GM18858 (cell line): ENCODE measurements at regions not wholly inside any gene's neighbourhood (a gene's known extent, or its start where the extent isn't known, plus 50 kb on each side); places are given as distances from the start of the nearest gene placed in this dataset.

Source experiments
- ATAC-seq: cut with Tn5 transposase; IDR thresholded peaks from one replicate; pipeline ENCODE4 v1.9.1; 2021; ENCODE audit not compliant: unreplicated experiment

DNA sequence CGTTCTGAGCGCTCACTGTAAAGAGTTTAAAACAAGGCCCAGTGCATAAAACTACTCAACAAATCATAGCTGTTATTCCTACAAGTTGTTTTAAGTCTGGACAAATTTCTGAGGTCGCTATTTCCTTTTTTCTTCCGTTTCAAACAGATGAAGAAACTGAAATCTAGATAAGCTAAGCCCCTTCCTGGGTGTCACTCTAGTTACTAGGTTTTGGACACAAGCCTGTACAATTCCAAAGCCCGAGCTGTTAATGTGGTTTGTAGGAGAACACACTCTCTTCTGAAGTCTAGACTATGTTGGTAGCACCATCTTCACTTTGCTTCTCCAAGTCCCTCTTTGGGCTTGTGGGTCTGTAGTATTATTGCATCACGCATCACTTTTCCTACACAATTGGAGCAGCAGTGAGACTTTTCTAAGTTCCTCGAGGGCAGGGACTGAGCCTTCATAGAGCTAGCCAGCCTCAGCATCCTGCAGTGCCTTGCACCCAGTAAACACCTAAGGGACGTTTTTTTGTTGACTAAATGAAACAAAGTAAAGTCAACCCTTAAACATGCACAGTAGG is 142.6 kb upstream of the PROK2 start:
- ATAC-seq: no peak

DNA sequence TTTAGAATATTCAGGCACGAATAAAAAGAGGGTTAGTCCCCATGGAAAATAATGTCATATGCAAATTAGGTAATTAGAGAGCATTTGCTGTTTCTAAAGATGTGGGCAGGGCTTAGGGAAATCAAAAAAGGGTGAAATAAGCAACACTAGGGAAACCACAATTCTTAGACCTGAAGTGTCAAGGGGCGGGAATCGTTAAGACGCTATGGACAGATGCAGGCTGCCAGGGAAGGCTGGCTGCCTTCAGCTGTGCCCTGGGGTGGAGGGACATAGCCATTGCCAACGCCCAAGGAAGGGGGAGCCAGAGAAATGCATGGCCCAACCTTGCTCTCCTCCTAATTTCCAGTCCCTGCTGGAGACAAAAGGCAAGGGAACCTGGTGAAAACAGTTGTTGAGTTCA is 141.7 kb upstream of the PROK2 start:
- no peak for ATAC-seq

DNA sequence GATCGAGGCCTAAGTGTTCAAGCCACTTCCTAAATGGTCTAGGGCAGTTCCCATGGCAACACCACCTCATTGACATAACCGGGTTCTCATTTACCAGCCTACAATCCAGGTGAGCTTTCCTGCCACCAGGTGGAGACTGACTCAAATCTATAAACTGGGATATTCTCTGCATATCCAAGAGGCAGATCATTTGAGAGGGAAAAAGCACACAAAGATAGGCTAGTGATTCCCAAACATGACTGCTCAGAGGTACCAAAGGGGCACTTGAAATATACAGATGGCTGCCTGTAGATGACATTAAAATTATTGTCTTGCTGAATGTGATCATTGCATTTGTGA is 141.3 kb upstream of the PROK2 start:
- ATAC-seq: peak; percentile 28

DNA sequence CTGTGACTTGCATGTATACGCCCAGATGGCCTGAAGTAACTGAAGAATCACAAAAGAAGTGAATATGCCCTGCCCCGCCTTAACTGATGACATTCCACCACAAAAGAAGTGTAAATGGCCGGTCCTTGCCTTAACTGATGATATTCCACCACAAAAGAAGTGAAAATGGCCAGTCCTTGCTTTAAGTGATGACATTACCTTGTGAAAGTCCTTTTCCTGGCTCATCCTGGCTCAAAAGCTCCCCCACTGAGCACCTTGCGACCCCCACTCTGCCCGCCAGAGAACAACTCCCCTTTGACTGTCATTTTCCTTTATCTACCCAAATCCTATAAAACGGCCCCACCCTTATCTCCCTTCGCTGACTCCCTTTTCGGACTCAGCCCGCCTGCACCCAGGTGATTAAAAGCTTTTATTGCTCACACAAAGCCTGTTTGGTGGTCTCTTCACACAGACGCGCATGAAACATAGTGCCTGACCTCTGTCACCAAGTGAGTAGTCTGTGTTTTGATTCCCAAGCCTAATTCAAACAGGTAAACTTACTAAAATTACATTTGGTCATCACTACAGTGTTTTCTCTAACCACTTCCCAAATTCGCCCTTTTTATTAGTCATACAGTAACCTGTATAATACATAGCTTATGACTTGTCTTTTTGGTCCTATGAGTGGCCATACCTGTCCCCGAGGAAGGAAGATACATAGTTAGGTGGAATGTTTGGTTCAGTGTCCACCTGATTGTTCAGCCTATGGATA is 140.7 kb upstream of the PROK2 start:
- ATAC-seq: peak; percentile 50

DNA sequence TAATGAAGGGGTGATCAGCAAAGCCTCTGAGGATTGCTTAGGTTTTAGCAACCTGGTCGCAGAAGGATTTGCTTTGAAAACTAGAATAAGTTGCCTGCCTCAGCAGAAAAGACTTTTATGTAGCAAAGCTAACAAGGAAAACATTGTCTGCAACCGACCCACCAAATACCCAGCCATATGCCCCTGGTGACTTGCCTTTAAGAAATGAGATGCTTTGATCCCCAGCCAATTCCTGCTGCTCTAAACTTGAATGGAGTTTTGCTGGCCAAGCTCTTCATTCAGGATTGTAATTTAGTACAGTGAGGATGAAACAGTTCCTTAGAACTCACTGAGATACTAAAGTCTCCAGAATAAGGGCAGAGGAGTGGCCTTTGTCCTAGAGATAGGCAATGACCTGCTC is 139.8 kb upstream of the PROK2 start:
- ATAC-seq: no peak

DNA sequence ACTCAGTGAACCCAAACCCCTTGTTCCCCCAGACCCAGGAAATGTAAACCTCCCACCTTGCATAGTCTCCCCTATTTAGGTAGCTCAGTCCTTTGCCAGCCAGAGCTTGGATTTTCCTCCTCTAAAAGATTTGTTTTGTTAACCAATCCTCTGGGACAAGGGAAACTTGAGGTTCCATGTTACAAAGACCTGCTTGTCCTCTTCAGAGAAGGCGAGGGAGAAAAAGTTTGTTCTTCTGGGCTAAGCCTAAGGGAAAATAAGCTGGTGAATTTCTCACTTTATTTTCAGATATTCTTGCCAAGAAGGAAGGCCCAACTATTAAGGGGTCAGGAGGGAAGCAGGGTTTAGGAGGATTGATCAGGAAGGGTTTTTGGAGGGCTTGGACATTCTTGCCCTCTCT is 136.1 kb upstream of the PROK2 start:
- ATAC-seq: no peak

DNA sequence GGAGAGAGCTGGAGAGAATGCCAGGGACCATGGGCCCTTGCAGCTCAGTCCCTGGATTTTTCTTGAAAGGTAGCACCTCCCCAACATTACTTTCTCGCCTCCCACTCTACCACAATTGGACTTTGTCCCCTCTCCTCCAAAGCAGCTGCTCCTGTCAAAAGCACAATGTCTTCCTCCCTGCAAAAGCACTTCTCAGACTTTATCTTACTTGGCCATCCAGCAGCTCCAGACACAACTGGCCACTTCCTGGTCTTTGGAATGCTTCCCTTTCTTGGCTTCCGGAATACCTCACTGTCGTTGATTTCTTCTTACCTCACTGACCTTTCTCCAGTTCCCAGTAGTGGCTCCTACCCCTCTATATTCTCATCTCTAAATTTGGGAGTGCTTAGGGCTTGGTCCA is 134.6 kb upstream of the PROK2 start:
- ATAC-seq: no peak

DNA sequence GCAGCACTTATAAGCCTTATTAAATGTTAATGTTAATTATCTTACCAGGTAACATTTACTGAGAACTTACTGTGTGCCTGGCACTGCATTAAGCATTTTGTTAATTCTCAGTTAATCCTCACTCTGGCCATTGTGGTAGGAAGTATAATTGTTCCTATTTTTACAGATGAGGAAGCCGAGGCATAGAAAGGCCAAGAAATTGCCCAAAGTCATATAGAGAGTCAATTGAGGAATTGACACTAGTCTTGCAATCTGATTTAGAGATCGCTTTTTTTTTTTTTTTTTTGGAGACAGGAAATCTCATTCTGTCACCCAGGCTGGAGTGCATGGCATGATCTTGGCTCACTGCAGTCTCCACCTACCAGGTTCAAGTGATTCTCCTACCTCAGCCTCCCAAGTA is 132.6 kb upstream of the PROK2 start:
- ATAC-seq: no peak

DNA sequence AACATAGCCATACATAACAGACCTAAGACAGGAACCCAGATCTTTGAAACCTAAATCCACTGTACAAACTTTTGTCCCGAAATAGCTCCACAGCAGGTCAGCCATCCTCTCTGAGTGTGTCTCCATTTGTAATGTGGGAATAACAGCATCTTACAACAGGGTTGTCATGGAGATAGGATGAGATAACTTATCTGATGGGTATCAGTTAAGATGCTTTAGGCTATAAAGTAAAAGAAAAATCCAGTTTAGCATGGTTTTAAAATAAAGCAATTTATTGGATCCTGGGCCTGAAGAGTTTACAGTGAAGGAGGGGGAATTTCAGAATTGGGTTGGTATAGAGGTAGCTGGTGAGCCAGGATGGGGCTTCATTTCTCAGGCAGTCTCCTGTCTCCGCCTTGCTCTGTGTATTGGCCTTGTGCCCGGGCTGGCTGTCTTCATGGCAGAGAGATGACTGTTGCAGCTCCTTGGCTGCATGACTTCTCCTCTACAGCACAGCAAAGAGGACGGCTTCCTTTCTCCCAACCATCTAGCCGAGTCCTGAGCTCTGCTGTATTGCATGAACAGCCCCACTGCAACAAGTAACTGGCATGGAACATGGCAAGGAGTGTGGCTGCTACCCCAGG is 131.9 kb upstream of the PROK2 start:
- ATAC-seq: no peak

DNA sequence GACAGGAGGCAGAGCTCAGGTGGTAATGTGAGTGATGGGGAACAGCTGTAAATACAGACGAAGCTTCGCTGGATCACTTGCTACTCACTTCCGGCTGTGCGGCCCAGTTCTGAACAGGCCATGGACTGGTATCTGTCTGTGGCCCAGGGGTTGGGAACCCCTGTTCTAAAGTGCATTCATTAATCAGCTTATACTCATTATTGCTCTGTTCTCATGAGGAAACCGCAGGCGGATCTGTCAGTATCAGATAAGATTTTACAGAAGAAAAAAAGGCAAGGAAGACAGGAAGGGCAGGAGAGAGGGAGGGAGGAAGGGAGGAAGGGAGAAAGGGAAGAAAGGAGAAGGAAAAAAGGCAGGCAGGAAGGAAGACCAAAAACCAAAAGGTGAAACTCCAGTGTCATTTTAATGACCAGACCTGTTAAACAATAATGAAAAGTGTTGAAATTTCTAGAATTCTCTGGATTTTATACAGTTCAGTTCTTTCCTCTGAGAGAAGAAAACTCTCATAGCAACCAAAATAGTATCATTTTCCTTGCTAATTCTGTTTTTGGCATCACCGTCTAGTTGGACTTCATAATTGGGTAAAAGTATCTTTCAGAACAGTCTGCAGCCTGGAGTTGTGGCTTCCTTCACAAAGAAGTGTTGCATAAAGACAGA is 128.0 kb upstream of the PROK2 start:
- no peak for ATAC-seq

DNA sequence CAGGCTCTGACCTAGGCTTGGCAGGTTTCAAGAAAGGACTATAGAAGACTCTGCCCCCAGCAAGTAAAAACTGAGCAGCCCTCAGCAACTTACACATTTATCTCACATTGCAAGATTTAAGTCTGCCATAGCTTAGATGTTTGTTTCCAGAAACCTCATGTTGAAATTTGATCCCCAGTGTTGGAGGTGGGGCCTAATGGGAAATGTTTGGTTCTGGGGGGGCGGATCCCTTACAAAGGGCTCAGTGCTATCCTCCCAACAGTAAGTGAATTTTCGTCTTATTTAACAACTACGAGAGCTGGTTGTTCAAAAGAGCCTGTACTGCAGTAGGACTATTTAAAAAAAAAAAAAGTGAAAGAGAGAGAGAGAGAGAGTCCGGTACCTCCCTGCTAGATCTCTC is 125.2 kb upstream of the PROK2 start:
- ATAC-seq: no peak

DNA sequence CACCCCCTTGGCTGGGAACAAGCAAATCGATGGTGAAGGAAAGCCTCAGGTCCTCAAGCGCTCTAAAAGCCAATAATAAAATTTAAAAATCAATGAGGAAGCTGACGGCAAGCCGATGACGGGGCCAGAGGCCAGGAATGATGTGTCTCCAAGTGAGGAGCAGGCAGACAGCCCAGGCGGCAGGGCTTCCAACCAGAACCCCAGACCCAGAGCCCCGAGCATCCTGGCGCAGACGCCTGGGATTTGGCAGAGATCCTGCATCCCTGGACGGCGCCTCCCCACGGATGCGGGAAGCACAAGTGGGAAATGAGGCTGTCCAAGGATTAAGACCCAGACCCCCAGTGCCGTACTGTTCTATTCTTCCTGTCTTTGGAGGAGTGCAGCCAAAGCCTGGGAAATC is 123.0 kb upstream of the PROK2 start:
- ATAC-seq: no peak

DNA sequence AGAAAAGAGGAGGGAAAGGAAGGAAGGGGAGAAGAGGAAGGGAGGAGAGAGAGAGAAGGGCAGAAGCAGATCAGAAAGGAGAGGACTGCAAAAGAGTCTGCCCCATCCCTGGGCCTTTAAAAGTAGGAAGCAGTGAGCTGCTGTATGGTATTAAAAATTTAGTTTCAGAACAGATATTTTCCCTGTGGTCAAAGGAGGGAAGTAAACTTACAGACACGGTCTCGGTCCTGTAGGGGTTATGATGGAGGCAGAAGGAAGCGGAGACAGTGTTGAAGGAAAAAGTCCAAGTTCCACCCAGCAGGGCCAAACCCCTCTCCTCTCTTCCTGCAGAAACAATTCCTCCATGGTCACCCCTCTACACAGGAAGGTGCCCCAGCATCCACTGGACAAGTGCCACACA is 122.0 kb upstream of the PROK2 start:
- no peak for ATAC-seq

DNA sequence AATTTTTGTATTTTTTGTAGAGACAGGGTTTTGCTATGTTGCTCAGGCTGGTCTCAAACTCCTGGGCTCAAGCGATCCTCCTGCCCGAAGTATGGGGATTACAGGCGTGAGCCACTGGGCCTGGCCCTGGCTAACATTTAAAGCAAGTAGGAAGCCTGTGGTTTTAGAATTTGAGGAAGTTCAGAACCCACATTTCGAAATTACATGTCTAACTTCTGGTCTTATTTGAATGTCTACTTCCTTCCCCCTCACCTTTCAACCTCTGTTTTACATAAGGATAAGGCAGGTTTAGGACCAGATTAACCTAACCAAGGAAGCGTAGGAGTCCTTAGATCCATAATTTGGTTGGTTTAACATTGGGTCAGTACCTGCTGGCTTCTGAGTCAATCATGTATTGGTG is 120.5 kb upstream of the PROK2 start:
- ATAC-seq: peak; percentile 94

DNA sequence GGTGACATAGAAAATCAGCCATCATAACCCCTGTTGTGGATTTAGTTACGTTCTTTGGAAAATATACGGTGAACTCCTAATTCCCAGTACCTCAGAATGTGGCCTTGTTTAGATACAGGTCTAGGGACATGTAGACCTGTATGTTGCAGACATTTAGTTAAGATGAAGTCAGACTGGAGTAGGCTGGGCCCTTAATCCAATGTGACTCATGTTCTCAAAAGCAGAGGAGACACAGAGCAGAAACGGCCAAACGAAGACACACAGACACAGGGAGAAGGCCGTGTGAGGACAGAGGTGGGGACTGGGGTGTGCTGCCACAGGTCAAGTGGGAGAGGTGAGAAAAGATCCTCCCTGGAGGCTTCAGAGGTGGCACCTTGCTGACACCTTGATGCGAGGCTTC is 119.0 kb upstream of the PROK2 start:
- ATAC-seq: no peak

DNA sequence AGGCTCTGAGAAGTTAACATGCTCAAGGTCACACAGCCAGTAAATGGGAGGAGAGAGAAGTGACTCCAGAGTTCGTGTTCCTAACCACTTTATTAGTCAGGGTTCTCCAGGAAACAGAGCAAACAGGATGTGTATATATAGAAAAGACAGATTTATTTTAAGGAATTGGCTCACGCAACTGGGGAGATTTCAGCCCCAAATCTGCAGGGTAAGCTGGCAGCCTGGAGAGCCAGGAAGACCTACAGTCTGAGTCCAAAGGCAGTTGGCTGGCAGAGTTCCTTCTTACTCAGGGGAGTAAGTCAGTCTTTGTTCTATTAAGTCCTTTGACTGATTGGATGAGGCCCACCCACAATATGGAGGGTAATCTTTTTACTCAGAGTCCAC is 118.2 kb upstream of the PROK2 start:
- ATAC-seq: no peak

DNA sequence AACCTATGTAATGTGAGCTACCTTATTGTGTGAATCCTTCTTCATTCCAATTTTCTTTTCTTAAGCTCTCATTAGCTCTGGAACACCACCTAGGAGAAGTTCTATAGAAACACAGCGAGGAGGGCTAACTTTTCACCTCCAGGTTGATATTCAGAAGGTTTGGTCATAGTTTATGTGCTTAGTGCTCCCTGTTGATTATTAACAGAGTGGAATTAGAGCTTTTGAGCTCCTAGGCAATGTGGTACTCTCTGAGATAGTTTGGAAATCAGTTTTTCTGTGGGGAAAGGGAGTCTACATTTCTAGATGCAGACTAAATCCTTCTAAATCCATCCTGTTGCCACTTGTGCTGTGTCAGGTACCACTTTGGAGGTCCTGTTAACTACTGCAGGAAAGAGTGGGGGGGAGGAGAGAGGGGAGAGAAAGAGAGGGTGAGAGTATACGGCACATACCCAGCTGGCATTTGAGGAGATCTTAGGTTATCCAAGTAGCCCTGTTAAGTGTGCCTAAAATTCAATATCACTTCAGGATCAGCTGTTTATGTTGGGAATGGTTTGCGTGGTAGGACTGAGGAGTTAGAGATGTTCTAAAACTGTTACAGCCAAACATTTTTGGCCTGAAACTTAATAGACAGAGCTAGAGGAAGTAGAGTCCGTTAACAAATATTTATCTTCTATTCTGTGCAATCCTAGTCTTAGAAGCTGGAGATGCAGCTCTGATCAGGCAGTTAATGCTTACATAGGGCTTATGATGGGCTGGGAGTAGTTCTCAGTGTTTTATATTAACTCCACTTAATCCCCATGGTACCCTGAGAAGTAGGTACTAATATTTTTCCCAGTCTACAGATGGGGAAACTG is 117.5 kb upstream of the PROK2 start:
- ATAC-seq: no peak

DNA sequence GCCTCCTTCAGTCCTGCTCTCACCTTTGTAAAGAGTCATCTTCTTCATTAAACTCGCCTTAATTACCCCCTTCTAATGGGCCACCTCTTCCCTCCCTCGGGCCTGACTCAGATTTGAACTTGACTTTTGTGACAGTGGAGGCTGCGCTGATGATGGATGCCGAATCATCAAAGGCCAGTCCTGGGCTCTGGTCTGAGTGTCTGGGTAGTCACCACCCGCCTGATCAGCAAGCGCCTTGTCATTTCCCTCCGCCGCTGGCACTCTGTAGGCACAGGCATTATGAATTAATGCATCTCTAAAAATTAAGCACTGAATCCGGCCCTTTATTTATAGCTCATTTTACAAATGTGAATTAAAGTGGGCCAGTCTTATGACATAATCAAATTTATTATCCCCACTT is 116.7 kb upstream of the PROK2 start:
- ATAC-seq: no peak

DNA sequence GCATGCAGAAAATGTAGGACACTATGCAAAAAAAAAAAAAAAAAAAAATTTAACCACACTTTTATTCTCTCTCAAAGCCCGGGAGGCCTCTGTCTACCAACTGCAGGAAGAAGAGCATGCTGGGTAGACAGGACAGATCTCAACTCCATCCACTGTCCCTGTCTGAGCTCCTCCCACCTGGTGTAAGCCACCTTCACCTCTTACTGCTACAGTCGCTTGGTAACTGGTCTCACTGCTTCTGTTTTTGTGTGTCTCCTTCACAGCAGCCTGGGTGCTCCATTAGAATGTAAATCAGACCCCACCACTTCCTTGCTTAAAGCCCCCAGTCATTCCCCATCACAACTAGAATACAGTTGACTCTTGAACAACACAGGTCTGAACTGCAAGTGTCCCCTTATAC is 115.1 kb upstream of the PROK2 start:
- no peak for ATAC-seq

DNA sequence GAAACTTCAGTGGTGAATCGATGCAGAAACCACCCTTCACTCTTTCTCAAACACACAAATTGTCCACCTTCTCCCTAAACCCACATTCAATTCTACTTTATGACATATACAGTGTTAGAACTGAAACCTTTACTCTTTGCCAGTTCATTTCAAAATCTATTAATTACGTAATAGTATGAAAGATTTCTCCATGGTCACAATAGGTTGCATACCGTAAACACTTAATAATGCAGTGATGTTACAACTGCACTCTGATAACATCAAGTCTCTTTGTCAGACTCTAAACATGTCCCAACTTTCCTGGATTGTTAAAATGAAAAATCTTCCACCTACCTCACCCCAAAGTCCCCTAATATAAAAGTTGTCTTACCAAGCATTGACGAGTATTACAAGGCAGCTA is 111.8 kb upstream of the PROK2 start:
- no peak for ATAC-seq

DNA sequence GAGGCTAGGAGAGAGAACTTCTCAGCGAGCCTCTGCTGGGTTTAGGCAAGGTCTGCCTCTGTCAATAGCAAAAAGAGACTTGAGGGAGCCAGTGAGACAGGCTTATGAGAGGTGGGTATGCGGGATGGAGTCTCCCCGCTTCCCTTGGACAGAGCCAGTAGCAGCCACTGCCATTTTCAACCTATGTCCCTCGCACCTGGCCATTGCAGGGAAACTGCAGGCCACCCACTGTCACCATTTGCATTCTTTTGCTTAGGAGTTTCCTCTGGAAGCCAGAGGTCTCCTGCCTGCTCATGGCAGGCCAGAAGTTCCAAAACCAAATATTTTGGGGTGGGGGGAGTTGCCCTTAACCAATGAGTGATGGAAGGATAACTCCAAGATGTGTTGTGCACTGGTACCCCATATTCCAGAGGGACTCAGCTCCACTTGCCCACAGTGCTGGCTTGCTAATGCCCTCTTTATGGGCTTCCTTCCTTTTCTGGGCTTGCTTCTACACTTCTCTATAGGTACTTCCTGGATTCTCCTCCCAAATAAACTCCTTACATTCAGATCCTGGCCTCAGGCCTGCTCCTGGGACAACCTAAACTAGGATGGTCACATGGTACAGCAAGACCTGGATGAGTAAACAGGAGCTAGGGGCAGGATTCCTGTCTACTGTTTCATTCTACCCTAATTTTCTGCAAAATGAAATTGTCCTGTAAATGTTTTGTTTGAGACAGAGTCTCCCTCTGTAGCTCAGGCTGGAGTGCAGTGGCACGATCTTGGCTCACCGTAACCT is 108.9 kb upstream of the PROK2 start:
- no peak for ATAC-seq
